ENCODE measurements at regions not wholly inside any gene's neighbourhood (a gene's known extent, or its start where the extent isn't known, plus 50 kb on each side); places are given as distances from the start of the nearest gene placed in this dataset.
"Not testable (repeated sequence)": the region's sequence is repeated elsewhere in the genome, so short reads cannot be mapped to it uniquely, and the experiment has no call there.

GRCh38 chr1:83503153-83503552, 495.8 kb downstream of the TTLL7 start:
- Histone ChIP-seq H3K9me3 (ENCODE audit: control insufficient read depth, insufficient read depth, low read length) (no peaks in the 10 kb centered on the region), H3K36me3 (ENCODE audit: insufficient read depth, low read length) (no peaks in the 10 kb centered on the region)

GRCh38 chr1:83500987-83501591, 497.8 kb downstream of the TTLL7 start:
- Histone ChIP-seq H3K36me3 (ENCODE audit: insufficient read depth, low read length) (no peaks in the 10 kb centered on the region), H3K9ac (ENCODE audit: low read depth, low read length) (no peak overlapping the region), H3K4me1 (ENCODE audit: insufficient read depth, low read length) (no peaks in the 10 kb centered on the region), H3K9me3 (ENCODE audit: control insufficient read depth, insufficient read depth, low read length) (no peaks in the 10 kb centered on the region)

More at GRCh38 chr1:83503153-83503552, 495.8 kb downstream of the TTLL7 start:
- Histone ChIP-seq H3K9ac (ENCODE audit: low read depth, low read length) (no peak overlapping the region), H3K4me1 (ENCODE audit: insufficient read depth, low read length) (no peaks in the 10 kb centered on the region)

- Histone ChIP-seq H3K36me3 (ENCODE audit: insufficient read depth, low read length) (no peaks in the 10 kb centered on the region), H3K9ac (ENCODE audit: low read depth, low read length) (no peak overlapping the region), H3K9me3 (ENCODE audit: control insufficient read depth, insufficient read depth, low read length) (no peaks in the 10 kb centered on the region), H3K4me1 (ENCODE audit: insufficient read depth, low read length) (no peaks in the 10 kb centered on the region)
These were observed 498.4 kb downstream of the TTLL7 start for GRCh38 chr1:83500531-83500930.

GRCh38 chr1:83499998-83500397, 498.9 kb downstream of the TTLL7 start:
- no peak overlapping the region for H3K9ac ChIP-seq (ENCODE audit: low read depth, low read length)

GRCh38 chr1:83497563-83497962, 501.4 kb downstream of the TTLL7 start:
- Histone ChIP-seq H3K9ac (ENCODE audit: low read depth, low read length) (no peak overlapping the region), H3K36me3 (ENCODE audit: insufficient read depth, low read length) (no peaks in the 10 kb centered on the region), H3K4me1 (ENCODE audit: insufficient read depth, low read length) (no peaks in the 10 kb centered on the region), H3K9me3 (ENCODE audit: control insufficient read depth, insufficient read depth, low read length) (no peaks in the 10 kb centered on the region)

More at GRCh38 chr1:83499998-83500397, 498.9 kb downstream of the TTLL7 start:
- Histone ChIP-seq H3K36me3 (ENCODE audit: insufficient read depth, low read length) (no peaks in the 10 kb centered on the region), H3K9me3 (ENCODE audit: control insufficient read depth, insufficient read depth, low read length) (no peaks in the 10 kb centered on the region), H3K4me1 (ENCODE audit: insufficient read depth, low read length) (no peaks in the 10 kb centered on the region)

GRCh38 chr1:83495560-83495959, 503.4 kb downstream of the TTLL7 start:
- no peaks in the 10 kb centered on the region for H3K9me3 ChIP-seq (ENCODE audit: control insufficient read depth, insufficient read depth, low read length)
- H3K36me3 ChIP-seq (ENCODE audit: insufficient read depth, low read length) = no peaks in the 10 kb centered on the region
- H3K9ac ChIP-seq (ENCODE audit: low read depth, low read length) = no peak overlapping the region
- H3K4me1 ChIP-seq (ENCODE audit: insufficient read depth, low read length) = no peaks in the 10 kb centered on the region

GRCh38 chr1:83493633-83494032, 505.3 kb downstream of the TTLL7 start:
- no peaks in the 10 kb centered on the region for H3K36me3 ChIP-seq (ENCODE audit: insufficient read depth, low read length)
- H3K9ac ChIP-seq (ENCODE audit: low read depth, low read length) = no peak overlapping the region
- no peaks in the 10 kb centered on the region for H3K4me1 ChIP-seq (ENCODE audit: insufficient read depth, low read length)
- H3K9me3 ChIP-seq (ENCODE audit: control insufficient read depth, insufficient read depth, low read length) = no peaks in the 10 kb centered on the region

GRCh38 chr1:83491930-83492329, 507.0 kb downstream of the TTLL7 start:
- H3K9ac ChIP-seq (ENCODE audit: low read depth, low read length) = no peak overlapping the region
- H3K4me1 ChIP-seq (ENCODE audit: insufficient read depth, low read length) = no peaks in the 10 kb centered on the region
- H3K9me3 ChIP-seq (ENCODE audit: control insufficient read depth, insufficient read depth, low read length) = no peaks in the 10 kb centered on the region
- H3K36me3 ChIP-seq (ENCODE audit: insufficient read depth, low read length) = no peaks in the 10 kb centered on the region

GRCh38 chr1:83490988-83491387, 507.9 kb downstream of the TTLL7 start:
- Histone ChIP-seq H3K9ac (ENCODE audit: low read depth, low read length) (no peak overlapping the region), H3K4me1 (ENCODE audit: insufficient read depth, low read length) (no peaks in the 10 kb centered on the region), H3K9me3 (ENCODE audit: control insufficient read depth, insufficient read depth, low read length) (no peaks in the 10 kb centered on the region), H3K36me3 (ENCODE audit: insufficient read depth, low read length) (no peaks in the 10 kb centered on the region)

- not testable (repeated sequence) for H3K9me3 ChIP-seq (ENCODE audit: control insufficient read depth, insufficient read depth, low read length); H3K9ac ChIP-seq (ENCODE audit: low read depth, low read length); H3K36me3 ChIP-seq (ENCODE audit: insufficient read depth, low read length); H3K4me1 ChIP-seq (ENCODE audit: insufficient read depth, low read length)
These were observed 510.8 kb downstream of the TTLL7 start for GRCh38 chr1:83488105-83488504.

GRCh38 chr1:83487460-83487859, 511.5 kb downstream of the TTLL7 start:
- H3K9ac ChIP-seq (ENCODE audit: low read depth, low read length); H3K4me1 ChIP-seq (ENCODE audit: insufficient read depth, low read length); H3K36me3 ChIP-seq (ENCODE audit: insufficient read depth, low read length): not testable (repeated sequence)

GRCh38 chr1:83485314-83486019, 513.5 kb downstream of the TTLL7 start:
- not testable (repeated sequence) for H3K9me3 ChIP-seq (ENCODE audit: control insufficient read depth, insufficient read depth, low read length); H3K9ac ChIP-seq (ENCODE audit: low read depth, low read length); H3K36me3 ChIP-seq (ENCODE audit: insufficient read depth, low read length); H3K4me1 ChIP-seq (ENCODE audit: insufficient read depth, low read length)

More at GRCh38 chr1:83487460-83487859, 511.5 kb downstream of the TTLL7 start:
- H3K9me3 ChIP-seq (ENCODE audit: control insufficient read depth, insufficient read depth, low read length) = not testable (repeated sequence)

GRCh38 chr1:83481284-83481683, 517.6 kb downstream of the TTLL7 start:
- H3K4me1 ChIP-seq (ENCODE audit: insufficient read depth, low read length); H3K36me3 ChIP-seq (ENCODE audit: insufficient read depth, low read length); H3K9ac ChIP-seq (ENCODE audit: low read depth, low read length); H3K9me3 ChIP-seq (ENCODE audit: control insufficient read depth, insufficient read depth, low read length): not testable (repeated sequence)

- not testable (repeated sequence) for H3K4me1 ChIP-seq (ENCODE audit: insufficient read depth, low read length); H3K9me3 ChIP-seq (ENCODE audit: control insufficient read depth, insufficient read depth, low read length); H3K36me3 ChIP-seq (ENCODE audit: insufficient read depth, low read length); H3K9ac ChIP-seq (ENCODE audit: low read depth, low read length)
These were observed 519.2 kb downstream of the TTLL7 start for GRCh38 chr1:83479591-83480239.

- H3K9ac ChIP-seq (ENCODE audit: low read depth, low read length); H3K4me1 ChIP-seq (ENCODE audit: insufficient read depth, low read length); H3K9me3 ChIP-seq (ENCODE audit: control insufficient read depth, insufficient read depth, low read length); H3K36me3 ChIP-seq (ENCODE audit: insufficient read depth, low read length): not testable (repeated sequence)
These were observed 520.8 kb downstream of the TTLL7 start for GRCh38 chr1:83478127-83478526.

Data from ES-I3 (cell line).